HCT116 (cell line): ENCODE measurements at regions not wholly inside any gene's neighbourhood (a gene's known extent, or its start where the extent isn't known, plus 50 kb on each side); places are given as distances from the start of the nearest gene placed in this dataset.

Experiments
- ATAC-seq: fragments of 200-7000 bp; cut with Tn5 transposase; 2 replicates; pipeline ENCODE4 v1.9.1; 2020; ENCODE audit warnings: mild to moderate bottlenecking, moderate library complexity
- BruUV-seq: library from RNA; stranded (reverse); fragments of 400-500 nt; replicated peaks from 2 replicates; lab custom pipeline; 2021; lab: Mats Ljungman, UMichigan
- CTCF ChIA-PET: fragments of 300-600 bp; sonication (Branson Sonifier 250); formaldehyde crosslinking; loops from one replicate; lab custom pipeline; 2021; ENCODE audit warnings: antibody characterized with exemption; lab: Charles Lee
- POLR2A ChIA-PET: fragments of 300-600, 350-600 bp; sonication (Branson Sonifier 250); formaldehyde crosslinking; loops from one replicate; lab custom pipeline; 2021; ENCODE audit warnings: antibody characterized with exemption; lab: Charles Lee
- RAD21 ChIA-PET, 2 experiments: fragments of 300-600 bp; sonication (Branson Sonifier 250); formaldehyde crosslinking; loops; one replicate each; lab custom pipeline; 2023; ENCODE audit warnings: low total read pairs in 2 of 2; ENCODE audit not compliant: uncharacterized antibody in 2 of 2, unreplicated experiment in 2 of 2, low non-redundant PET in 1 of 2; lab: Charles Lee
- DNase-seq: peaks from one replicate; pipeline ENCODE4 v3.0.0-alpha.2; 2010; ENCODE audit warnings: low read depth, low spot score
- H2AFZ ChIP-seq: fragments of 200-600 bp; shearing (Covaris generic), sonication (generic); 2 replicates; pipeline ENCODE4 v1.6.1; 2017; ENCODE audit warnings: low read depth, mixed run types, mixed read lengths, antibody characterized with exemption, low read length; ENCODE audit not compliant: poor library complexity, severe bottlenecking
- H3K27ac ChIP-seq: 2 replicates; pipeline ENCODE4 v1.5.1; 2012; ENCODE audit warnings: low read depth, low read length
- H3K27me3 ChIP-seq: fragments of 200-600 bp; sonication (generic); 2 replicates; pipeline ENCODE4 v1.6.1; 2016; ENCODE audit warnings: mixed run types, low read length, mixed read lengths; ENCODE audit not compliant: insufficient read depth
- H3K36me3 ChIP-seq, 2 experiments: fragments of 200-500 bp in 1 of 2; fragments of 200-600 bp in 1 of 2; sonication (Bioruptor generic) in 1 of 2; sonication (generic) in 1 of 2; 2 replicates each; pipeline versions ENCODE4 v1.5.1 to v1.6.1; 2014 to 2016; ENCODE audit warnings: low read length in 2 of 2, inconsistent platforms in 1 of 2, mixed read lengths in 1 of 2, mixed run types in 1 of 2; ENCODE audit not compliant: insufficient read depth in 2 of 2, control insufficient read depth in 1 of 2
- H3K4me1 ChIP-seq, 2 experiments: fragments of 200-600 bp in 1 of 2; sonication (generic) in 1 of 2; 2 replicates each; pipeline versions ENCODE4 v1.5.1 to v1.6.1; 2012 to 2017; ENCODE audit warnings: low read length in 2 of 2, inconsistent platforms in 1 of 2, mild to moderate bottlenecking in 1 of 2, mixed read lengths in 1 of 2, mixed run types in 1 of 2, moderate library complexity in 1 of 2; ENCODE audit not compliant: insufficient read depth in 2 of 2, control insufficient read depth in 1 of 2
- H3K4me2 ChIP-seq: fragments of 200-600 bp; sonication (generic); 2 replicates; pipeline ENCODE4 v1.6.1; 2017; ENCODE audit warnings: mixed run types, low read length, mixed read lengths
- H3K4me3 ChIP-seq, 2 experiments: fragments of 200-600 bp in 1 of 2; sonication (generic) in 1 of 2; replicated peaks in 1 of 2; 2 replicates each; pipeline ENCODE4 v1.5.1; 2011 to 2016; ENCODE audit warnings: low read length in 2 of 2, control low read depth in 1 of 2, low read depth in 1 of 2, mild to moderate bottlenecking in 1 of 2, mixed read lengths in 1 of 2, mixed run types in 1 of 2
- H3K79me2 ChIP-seq: fragments of 200-600 bp; sonication (generic); 2 replicates; pipeline ENCODE4 v1.6.1; 2017; ENCODE audit warnings: mild to moderate bottlenecking, mixed run types, low read length, moderate library complexity, mixed read lengths; ENCODE audit not compliant: insufficient read depth
- H3K9ac ChIP-seq: fragments of 200-600 bp; sonication (generic); 2 replicates; pipeline ENCODE4 v1.6.1; 2016; ENCODE audit warnings: low read length, mixed read lengths
- H3K9me2 ChIP-seq: fragments of 200-600 bp; sonication (generic), shearing (Covaris generic); 2 replicates; pipeline ENCODE4 v1.6.1; 2017; ENCODE audit warnings: mixed run types, mild to moderate bottlenecking, moderate library complexity; ENCODE audit not compliant: insufficient read depth
- H3K9me3 ChIP-seq, 2 experiments: fragments of 200-500 bp in 1 of 2; fragments of 200-600 bp in 1 of 2; sonication (Bioruptor generic) in 1 of 2; sonication (generic) in 1 of 2; 2 replicates each; pipeline ENCODE4 v1.6.1; 2014 to 2017; ENCODE audit warnings: low read length in 2 of 2, mixed read lengths in 2 of 2, inconsistent platforms in 1 of 2, low read depth in 1 of 2, mild to moderate bottlenecking in 1 of 2, mixed run types in 1 of 2, moderate library complexity in 1 of 2; ENCODE audit not compliant: control insufficient read depth in 1 of 2, insufficient read depth in 1 of 2
- H4K20me1 ChIP-seq: fragments of 200-600 bp; sonication (generic), shearing (Covaris generic); 2 replicates; pipeline ENCODE4 v1.6.1; 2017; ENCODE audit warnings: mixed run types, mild to moderate bottlenecking, moderate library complexity; ENCODE audit not compliant: insufficient read depth
- ATF3 ChIP-seq: IDR thresholded peaks from 2 replicates; pipeline ENCODE4 v1.6.1; 2012
- CBX3 ChIP-seq: IDR thresholded peaks from 2 replicates; pipeline ENCODE4 v1.6.1; 2012; ENCODE audit warnings: low read depth
- CEBPB ChIP-seq: IDR thresholded peaks from 2 replicates; pipeline ENCODE4 v1.6.1; 2012; ENCODE audit warnings: low read depth
- EGR1 ChIP-seq: IDR thresholded peaks from 2 replicates; pipeline ENCODE4 v1.6.1; 2012; ENCODE audit warnings: low read depth
- ELF1 ChIP-seq: IDR thresholded peaks from 2 replicates; pipeline ENCODE4 v1.6.1; 2012; ENCODE audit warnings: low read depth, borderline replicate concordance
- EZH2 ChIP-seq: fragments of 200-600 bp; sonication (generic); IDR thresholded peaks from 2 replicates; pipeline ENCODE4 v1.6.1; 2017; ENCODE audit warnings: antibody characterized with exemption, mixed run types
- EZH2phosphoT487 ChIP-seq: fragments of 200-600 bp; IDR thresholded peaks from 2 replicates; pipeline ENCODE4 v1.6.1; 2018; ENCODE audit warnings: antibody characterized with exemption, borderline replicate concordance
- FOSL1 ChIP-seq: IDR thresholded peaks from 2 replicates; pipeline ENCODE4 v1.6.1; 2012; ENCODE audit warnings: low read depth
- POLR2A ChIP-seq: IDR thresholded peaks from 2 replicates; pipeline ENCODE4 v1.7.0; 2011; ENCODE audit warnings: borderline replicate concordance; ENCODE audit not compliant: insufficient read depth, insufficient read length; ENCODE audit errors: extremely low read depth
- RAD21 ChIP-seq: IDR thresholded peaks from 2 replicates; pipeline ENCODE4 v1.6.1; 2012; ENCODE audit warnings: low read depth, mild to moderate bottlenecking
- REST ChIP-seq: IDR thresholded peaks from 2 replicates; pipeline ENCODE4 v1.6.1; 2012; ENCODE audit warnings: low read depth
- SP1 ChIP-seq: IDR thresholded peaks from 2 replicates; pipeline ENCODE4 v1.6.1; 2012; ENCODE audit warnings: low read depth
- TCF7L2 ChIP-seq: IDR thresholded peaks from 2 replicates; pipeline ENCODE4 v1.7.0; 2011; ENCODE audit warnings: borderline replicate concordance, inconsistent platforms; ENCODE audit not compliant: insufficient read depth, insufficient read length; ENCODE audit errors: extremely low read depth
- ZFX ChIP-seq: fragments of 450-650 bp; IDR thresholded peaks from 2 replicates; pipeline ENCODE4 v1.6.1; 2017
- intact Hi-C: fragments of 100-400 bp; cut with micrococcal nuclease; formaldehyde crosslinking; loops from 2 replicates; pipeline ENCODE4 v1.10.0; 2022
- TF ChIP-seq, protein P1 (sequence below), 3 experiments: fragments of 200-600 bp in 1 of 3; sonication (generic) in 1 of 3; IDR thresholded peaks in 2 of 3; conservative IDR thresholded peaks in 1 of 3; 2 replicates each; pipeline ENCODE4 v1.5.1; 2012 to 2017; ENCODE audit warnings: low read depth in 2 of 3, low read length in 2 of 3, antibody characterized with exemption in 1 of 3, borderline replicate concordance in 1 of 3, control low read depth in 1 of 3, mild to moderate bottlenecking in 1 of 3, mixed read lengths in 1 of 3, mixed run types in 1 of 3, moderate library complexity in 1 of 3; ENCODE audit not compliant: insufficient read depth in 1 of 3

DNA sequence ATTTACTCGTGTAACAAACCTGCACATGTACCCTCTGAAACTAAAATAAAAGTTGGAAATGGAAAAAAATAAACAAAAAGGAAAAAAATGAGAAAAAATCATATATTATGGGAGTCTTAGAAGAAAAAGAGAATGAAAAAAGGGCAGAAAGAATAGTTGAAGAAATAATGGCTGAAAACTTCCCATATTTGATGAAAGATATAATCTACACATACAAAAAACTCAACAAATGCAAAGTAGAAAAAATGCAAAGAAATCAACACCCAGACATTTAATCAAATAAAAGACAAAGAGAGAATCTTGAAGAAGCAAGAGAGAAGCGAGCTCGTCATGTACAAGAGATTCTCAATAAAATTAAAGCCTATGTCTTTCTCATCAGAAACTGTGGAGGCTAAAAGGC, 73.8 kb downstream of the SLC25A46 start:
- BruUV-seq: no TSS peak
- POLR2A ChIA-PET: no interaction called here
- no peak overlapping the region for H3K4me2 ChIP-seq
- no peak overlapping the region for H3K27ac ChIP-seq
- H3K9ac ChIP-seq: no peak overlapping the region
- intact Hi-C loops: no loop called here
- CTCF ChIA-PET: no interaction called here
- no peaks in the 10 kb centered on the region for H3K9me3 ChIP-seq
- no peak for TF ChIP-seq REST
- no peak for TF ChIP-seq SP1
- no peak for TF ChIP-seq CBX3
- TF ChIP-seq ATF3: no peak
- no peak for TF ChIP-seq EZH2phosphoT487
- TF ChIP-seq, all 23 proteins: peak for 0
- Histone ChIP-seq H4K20me1 (no peaks in the 10 kb centered on the region), H3K4me1 (no peaks in the 10 kb centered on the region), H3K9me2 (no peaks in the 10 kb centered on the region), H3K36me3 (no peaks in the 10 kb centered on the region), H3K4me3 (no peak overlapping the region), H3K27me3 (no peaks in the 10 kb centered on the region), H3K79me2 (no peaks in the 10 kb centered on the region), H2AFZ (no peak overlapping the region)
- RAD21 ChIA-PET: no interaction called here
- no peak for ATAC-seq
- no peak for DNase-seq

DNA sequence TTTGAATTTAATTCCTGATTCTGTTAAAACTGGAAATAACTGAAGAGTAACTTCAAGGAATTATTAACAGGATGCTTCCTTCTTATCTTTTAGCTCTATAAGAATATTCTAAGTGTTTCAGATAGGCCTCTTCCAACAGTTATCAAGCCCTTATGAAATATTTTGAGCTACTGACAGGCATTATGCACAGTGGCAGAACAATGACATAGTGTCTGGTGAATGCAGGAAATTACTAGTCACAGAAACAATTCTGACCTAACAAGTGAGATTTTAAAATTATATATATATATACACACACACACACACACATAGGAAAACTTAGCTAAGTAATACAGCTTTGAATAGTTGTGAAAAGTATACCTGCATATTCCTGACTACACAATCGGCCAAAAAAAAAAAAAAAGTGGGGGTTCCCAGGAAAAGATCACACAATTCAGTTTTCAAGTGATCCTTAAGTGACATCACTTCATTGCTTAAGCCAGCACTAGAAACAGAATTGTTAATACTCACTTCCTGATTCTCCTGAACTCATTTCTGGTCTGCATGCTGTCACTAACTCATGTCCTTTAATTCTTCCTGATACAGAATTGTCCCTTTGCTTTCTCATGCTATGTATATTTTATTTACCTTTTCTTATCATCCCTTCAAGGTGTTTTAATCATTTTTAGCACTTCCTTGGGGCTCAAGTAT, 77.3 kb downstream of the SLC25A46 start:
- Histone ChIP-seq H3K4me2 (no peak overlapping the region), H3K9ac (no peak overlapping the region), H3K4me3 (no peak overlapping the region), H3K9me3 (no peaks in the 10 kb centered on the region), H3K9me2 (no peaks in the 10 kb centered on the region), H3K79me2 (no peaks in the 10 kb centered on the region), H4K20me1 (no peaks in the 10 kb centered on the region), H3K27me3 (no peaks in the 10 kb centered on the region), H2AFZ (no peak overlapping the region), H3K27ac (no peak overlapping the region), H3K4me1 (no peaks in the 10 kb centered on the region), H3K36me3 (no peaks in the 10 kb centered on the region)
- POLR2A ChIA-PET: no interaction called here
- no peak for DNase-seq
- no peak for ATAC-seq
- no TSS peak for BruUV-seq
- CTCF ChIA-PET: no interaction called here
- RAD21 ChIA-PET: no interaction called here
- intact Hi-C loops: no loop called here
- TF ChIP-seq EGR1 (no peak), EZH2 (no peak), ZFX (no peak), FOSL1 (no peak), ELF1 (no peak), TCF7L2 (no peak), CEBPB (no peak), ATF3 (no peak), RAD21 (no peak), CBX3 (no peak), POLR2A (no peak)
- TF ChIP-seq, protein P1, sequence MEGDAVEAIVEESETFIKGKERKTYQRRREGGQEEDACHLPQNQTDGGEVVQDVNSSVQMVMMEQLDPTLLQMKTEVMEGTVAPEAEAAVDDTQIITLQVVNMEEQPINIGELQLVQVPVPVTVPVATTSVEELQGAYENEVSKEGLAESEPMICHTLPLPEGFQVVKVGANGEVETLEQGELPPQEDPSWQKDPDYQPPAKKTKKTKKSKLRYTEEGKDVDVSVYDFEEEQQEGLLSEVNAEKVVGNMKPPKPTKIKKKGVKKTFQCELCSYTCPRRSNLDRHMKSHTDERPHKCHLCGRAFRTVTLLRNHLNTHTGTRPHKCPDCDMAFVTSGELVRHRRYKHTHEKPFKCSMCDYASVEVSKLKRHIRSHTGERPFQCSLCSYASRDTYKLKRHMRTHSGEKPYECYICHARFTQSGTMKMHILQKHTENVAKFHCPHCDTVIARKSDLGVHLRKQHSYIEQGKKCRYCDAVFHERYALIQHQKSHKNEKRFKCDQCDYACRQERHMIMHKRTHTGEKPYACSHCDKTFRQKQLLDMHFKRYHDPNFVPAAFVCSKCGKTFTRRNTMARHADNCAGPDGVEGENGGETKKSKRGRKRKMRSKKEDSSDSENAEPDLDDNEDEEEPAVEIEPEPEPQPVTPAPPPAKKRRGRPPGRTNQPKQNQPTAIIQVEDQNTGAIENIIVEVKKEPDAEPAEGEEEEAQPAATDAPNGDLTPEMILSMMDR (IDR thresholded peaks at IDR 0.05 in 2 of 3, conservative IDR thresholded peaks at IDR 0.05 in 1 of 3; ENCODE audit: borderline replicate concordance in 1 of 3, insufficient read depth in 1 of 3, low read depth in 2 of 3, low read length in 2 of 3): no peak
